H1 (cell line): ENCODE measurements at regions not wholly inside any gene's neighbourhood (a gene's known extent, or its start where the extent isn't known, plus 50 kb on each side); places are given as distances from the start of the nearest gene placed in this dataset.

Experiments used
- EZH2 ChIP-seq: fragments of 200-600 bp; sonication (generic); IDR thresholded peaks from 2 replicates; pipeline ENCODE4 v1.7.1; 2012; ENCODE audit warnings: low read depth, mild to moderate bottlenecking, moderate library complexity, low read length, inconsistent platforms; ENCODE audit not compliant: severe bottlenecking
- GABPA ChIP-seq: IDR thresholded peaks from 2 replicates; pipeline ENCODE4 v1.6.1; 2011; ENCODE audit warnings: mild to moderate bottlenecking, low read length, moderate library complexity, borderline replicate concordance; ENCODE audit not compliant: insufficient read depth
- POLR2A ChIP-seq, 2 experiments: IDR thresholded peaks; 1 replicate in 1 of 2; 2 replicates in 1 of 2; pipeline ENCODE4 v1.6.1; 2011; ENCODE audit warnings: low read depth in 2 of 2, low read length in 2 of 2, mild to moderate bottlenecking in 2 of 2; ENCODE audit errors: control extremely low read depth in 1 of 2
- RXRA ChIP-seq: IDR thresholded peaks from 2 replicates; pipeline ENCODE4 v1.6.1; 2011; ENCODE audit warnings: low read depth, mild to moderate bottlenecking, low read length, moderate library complexity; ENCODE audit not compliant: insufficient read depth
- SP1 ChIP-seq: IDR thresholded peaks from 2 replicates; pipeline ENCODE4 v1.6.1; 2011; ENCODE audit warnings: low read depth, low read length
- SUZ12 ChIP-seq: fragments of 200-600 bp; sonication (generic); IDR thresholded peaks from 2 replicates; pipeline ENCODE4 v1.6.1; 2012; ENCODE audit warnings: mild to moderate bottlenecking, inconsistent platforms, low read length, moderate library complexity, mixed read lengths
- TF ChIP-seq, protein P1 (sequence below), 3 experiments: IDR thresholded peaks; 1 replicate in 2 of 3; 2 replicates in 1 of 3; pipeline versions ENCODE4 v1.5.1 to v1.6.1; 2011; ENCODE audit warnings: low read length in 3 of 3, mild to moderate bottlenecking in 3 of 3, inconsistent platforms in 2 of 3, low read depth in 1 of 3, moderate library complexity in 1 of 3; ENCODE audit not compliant: insufficient read depth in 1 of 3; ENCODE audit errors: control extremely low read depth in 1 of 3

DNA sequence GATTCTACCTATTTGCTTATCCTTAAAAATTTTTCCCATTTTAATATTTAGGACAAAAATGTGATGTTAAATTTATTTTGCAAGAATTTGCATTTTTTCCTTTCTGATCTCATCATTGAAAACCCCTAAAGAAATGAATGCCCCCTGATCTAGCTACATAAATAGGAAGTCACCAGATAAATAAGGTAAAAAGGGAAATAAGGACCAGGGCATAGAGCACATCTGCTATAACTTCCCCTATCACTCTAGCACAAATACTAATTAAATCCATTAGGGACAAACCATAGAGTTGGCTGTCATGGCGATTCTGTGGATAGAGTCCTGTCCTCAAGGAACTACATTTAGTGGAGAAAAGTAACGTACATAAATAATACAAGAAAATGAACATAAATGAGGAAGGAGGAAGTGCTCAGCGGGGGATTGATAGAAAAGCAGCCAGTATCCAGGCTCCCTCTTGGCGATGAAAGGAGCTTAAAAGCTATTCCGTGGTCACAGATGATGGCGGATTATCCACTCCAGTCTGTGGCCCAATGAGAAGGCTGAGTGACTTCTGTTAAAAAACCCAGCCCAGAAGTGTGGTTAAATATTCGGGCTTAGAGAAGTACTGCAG lies 76.9 kb upstream of the RPL34 start:
- TF ChIP-seq, protein P1, sequence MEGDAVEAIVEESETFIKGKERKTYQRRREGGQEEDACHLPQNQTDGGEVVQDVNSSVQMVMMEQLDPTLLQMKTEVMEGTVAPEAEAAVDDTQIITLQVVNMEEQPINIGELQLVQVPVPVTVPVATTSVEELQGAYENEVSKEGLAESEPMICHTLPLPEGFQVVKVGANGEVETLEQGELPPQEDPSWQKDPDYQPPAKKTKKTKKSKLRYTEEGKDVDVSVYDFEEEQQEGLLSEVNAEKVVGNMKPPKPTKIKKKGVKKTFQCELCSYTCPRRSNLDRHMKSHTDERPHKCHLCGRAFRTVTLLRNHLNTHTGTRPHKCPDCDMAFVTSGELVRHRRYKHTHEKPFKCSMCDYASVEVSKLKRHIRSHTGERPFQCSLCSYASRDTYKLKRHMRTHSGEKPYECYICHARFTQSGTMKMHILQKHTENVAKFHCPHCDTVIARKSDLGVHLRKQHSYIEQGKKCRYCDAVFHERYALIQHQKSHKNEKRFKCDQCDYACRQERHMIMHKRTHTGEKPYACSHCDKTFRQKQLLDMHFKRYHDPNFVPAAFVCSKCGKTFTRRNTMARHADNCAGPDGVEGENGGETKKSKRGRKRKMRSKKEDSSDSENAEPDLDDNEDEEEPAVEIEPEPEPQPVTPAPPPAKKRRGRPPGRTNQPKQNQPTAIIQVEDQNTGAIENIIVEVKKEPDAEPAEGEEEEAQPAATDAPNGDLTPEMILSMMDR (IDR thresholded peaks at IDR 0.05; ENCODE audit: control extremely low read depth in 1 of 3, insufficient read depth in 1 of 3, low read depth in 1 of 3, low read length in 3 of 3), result no peak
- TF ChIP-seq POLR2A (IDR thresholded peaks at IDR 0.05; ENCODE audit: control extremely low read depth in 1 of 2, low read depth in 2 of 2, low read length in 2 of 2), result no peak
- TF ChIP-seq SUZ12, result no peak
- TF ChIP-seq SP1, result no peak
- no peak for TF ChIP-seq EZH2
- TF ChIP-seq GABPA, result no peak
- TF ChIP-seq RXRA, result no peak
